NCI-H510A treated with DMSO at 0.1 percent for 48 hours (cell line): ENCODE measurements at regions not wholly inside any gene's neighbourhood (a gene's known extent, or its start where the extent isn't known, plus 50 kb on each side); places are given as distances from the start of the nearest gene placed in this dataset.
"Not testable (repeated sequence)": the region's sequence is repeated elsewhere in the genome, so short reads cannot be mapped to it uniquely, and the experiment has no call there.

Experiments
- DNase-seq: peaks from one replicate; lab custom pipeline; 2025; lab: John Stamatoyannopoulos, UW

DNA sequence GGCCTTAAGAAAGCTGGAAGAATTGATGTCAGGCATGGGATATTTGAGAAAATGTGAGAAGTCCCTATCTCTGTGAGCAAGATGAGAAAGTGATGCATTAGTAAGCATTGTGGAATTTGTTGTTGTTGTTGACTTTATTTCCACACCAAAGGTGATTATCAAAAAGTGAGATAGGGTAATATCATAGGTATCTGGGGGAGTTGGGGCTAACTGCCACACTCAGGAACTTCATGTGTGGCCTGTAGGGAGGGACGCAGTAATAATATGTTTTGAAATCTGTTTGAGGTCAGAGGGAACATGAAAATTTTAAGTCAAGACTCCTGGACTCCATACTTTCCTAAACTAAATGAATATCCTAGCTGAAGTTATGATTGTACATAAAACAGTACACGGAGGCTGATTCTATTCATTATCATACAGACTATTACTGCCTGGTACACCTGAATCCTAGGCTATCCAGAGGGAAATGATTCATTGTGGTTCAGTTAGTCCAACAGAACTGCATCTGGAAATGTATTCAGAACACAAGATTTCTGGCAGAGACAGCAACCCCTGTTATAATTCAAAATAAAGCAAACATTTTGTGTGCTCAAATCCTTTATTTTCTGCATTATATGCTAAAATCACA is 304.8 kb downstream of the CPS1 start:
- no peak for DNase-seq

DNA sequence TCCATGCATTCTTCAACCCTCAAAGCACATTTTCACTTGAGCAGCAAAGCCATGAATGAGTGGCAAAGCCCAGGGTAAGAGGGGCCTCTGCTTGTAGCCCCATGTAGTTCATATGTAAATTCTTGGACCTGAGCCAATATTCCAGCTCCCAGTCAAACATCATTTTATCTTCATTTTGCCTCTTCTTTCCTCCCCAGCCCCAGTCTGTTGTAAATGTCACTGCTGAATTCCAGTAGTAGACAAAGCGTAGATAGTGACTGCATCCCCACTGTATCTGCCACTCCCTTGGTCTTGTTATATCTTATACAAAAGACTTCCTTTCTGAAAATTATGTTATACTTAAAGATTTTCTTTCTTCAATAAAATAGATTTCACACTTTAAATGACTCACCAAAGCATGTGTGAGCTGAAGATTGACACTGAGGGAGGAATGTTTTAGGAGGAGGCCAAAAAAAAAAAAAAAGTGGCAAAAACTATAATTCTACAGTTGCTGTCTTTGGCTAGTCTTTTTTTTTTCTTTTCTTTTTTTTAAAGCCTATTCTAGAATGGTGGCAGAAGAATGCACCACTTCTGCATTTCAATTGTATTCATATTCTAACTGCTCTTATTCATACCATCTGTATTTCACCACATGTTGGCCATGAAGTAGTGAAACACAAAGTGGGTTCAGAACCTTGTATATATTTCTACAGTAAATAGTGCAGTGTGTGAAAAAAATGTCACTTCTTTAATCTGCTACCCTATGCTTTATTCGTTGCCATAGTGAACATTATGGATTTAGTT is 306.1 kb downstream of the CPS1 start:
- no peak for DNase-seq

DNA sequence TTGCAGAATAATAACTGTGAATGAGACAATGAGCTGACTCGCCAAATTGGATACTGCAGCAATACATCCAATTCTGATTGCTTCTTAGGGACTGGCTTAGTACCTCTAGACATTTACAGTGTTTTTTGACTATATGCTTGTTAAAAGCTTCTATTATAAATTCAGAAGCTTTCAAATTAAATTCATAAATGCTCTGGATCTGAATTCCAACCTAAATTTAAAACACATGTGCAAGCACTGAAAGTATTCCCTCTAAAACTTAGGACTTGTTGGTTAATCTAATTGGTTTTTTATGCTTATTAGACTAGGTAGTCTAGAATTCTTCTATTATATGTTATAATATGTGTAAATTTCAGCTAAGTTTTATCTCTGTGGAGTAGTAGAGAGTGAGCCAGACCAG is 306.9 kb downstream of the CPS1 start:
- no peak for DNase-seq

DNA sequence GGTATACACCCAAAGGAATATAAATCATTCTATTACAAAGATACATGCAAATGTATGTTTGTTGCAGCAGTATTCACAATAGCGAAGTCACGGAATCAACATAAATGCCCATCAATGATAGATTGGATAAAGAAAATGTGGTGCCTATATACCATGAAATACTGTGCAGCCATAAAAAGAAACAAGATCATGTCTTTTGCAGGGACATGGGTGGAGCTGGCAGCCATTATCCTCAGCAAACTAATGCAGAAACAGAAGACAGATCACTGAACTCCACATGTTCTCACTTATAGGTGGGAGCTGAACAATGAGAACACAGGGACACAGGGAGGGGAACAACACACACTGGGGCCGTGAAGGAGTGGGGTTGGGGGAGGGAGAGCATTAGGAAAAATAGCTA is 315.2 kb downstream of the CPS1 start:
- not testable (repeated sequence) for DNase-seq

DNA sequence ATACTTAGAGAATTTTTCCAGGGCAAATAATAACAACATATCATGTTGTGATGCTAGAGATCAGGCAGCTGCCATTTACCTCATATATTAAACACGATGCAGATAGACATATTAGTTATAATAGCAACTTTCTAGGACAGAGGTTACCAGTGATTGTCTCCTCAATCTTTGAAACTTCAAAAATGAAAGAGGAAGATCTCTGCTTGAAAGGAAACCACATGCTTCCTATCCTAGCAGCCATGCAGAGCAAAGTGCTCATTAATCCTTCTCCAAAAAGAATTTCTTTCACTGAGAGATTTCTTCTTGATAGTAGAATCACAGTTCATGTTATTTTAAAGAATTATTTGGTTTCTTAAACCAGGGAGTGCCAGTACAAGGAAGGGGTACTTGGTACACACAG is 317.2 kb downstream of the CPS1 start:
- DNase-seq: no peak

DNA sequence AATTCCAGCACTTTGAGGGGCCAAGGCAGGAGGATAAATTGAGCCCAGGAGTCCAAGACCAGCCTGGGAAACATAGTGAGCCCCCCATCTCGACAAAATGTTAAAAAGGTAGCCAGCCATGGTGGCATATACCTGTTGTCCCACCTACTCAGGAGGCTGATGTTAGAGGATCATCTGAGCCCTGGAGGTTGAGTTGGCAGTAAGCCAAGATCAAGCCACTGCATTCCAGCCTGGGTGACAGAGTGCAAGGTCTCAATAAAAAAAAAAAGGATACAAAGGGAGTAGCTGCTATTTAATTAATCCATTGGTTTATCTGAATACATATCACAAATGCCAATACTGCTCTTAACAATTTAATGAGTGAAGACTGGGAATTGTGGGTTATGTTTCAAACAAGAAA is 327.8 kb downstream of the CPS1 start:
- no peak for DNase-seq

DNA sequence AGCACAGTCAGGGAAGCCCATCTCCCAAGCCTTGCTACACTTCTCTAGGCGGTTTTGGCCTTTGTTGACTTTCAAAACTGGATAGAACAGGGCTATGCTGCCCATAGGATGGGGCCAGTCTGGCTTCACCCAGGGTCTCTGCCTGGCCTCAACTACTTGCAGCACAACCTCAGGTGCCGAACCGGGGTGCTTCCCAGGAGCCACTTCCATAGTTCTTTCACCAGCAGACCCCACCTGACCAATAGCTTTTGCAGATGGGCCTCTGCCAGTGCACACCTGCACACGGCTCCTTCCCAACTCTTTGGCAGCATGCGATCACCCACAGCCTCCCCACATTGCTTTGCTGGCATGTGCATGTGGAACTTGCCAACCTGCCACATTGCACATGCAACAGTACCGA is 331.6 kb downstream of the CPS1 start:
- no peak for DNase-seq

DNA sequence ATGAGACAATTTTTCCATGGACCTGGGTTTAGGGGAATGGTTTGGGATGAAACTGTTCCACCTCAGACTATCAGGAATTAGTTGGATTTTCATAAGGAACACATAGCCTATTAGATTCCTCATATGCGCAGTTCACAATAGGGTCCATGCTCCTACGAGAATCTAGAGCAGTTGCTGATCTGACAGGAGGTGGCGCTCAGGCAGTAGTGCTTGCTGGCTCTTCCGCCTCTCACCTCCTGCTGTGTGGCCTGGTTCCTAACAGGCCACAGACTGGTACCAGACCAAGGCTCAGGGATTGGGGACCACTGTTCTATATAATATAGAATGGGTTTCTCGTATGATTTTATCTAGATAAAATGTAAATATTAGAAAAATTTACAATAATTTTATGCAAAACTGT is 338.7 kb downstream of the CPS1 start:
- DNase-seq: no peak

DNA sequence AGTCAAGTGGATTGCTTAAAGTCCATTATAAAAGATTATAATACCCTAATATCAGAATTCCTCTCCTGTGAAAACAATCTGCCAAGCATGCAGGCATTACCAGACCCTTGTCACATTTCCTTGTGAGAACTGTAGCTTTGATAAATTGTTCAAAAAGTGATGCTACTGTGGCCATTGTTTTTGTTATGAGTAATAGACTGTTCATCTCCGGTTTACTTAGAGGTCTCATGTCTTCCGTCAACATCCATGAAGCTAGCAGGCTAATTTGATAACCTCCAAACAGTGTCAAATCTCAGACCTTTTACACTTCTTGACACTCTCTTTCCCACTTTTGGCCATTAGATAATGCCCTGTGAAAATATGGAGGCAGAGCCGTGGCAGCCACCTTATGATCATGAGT is 342.7 kb downstream of the CPS1 start:
- no peak for DNase-seq

DNA sequence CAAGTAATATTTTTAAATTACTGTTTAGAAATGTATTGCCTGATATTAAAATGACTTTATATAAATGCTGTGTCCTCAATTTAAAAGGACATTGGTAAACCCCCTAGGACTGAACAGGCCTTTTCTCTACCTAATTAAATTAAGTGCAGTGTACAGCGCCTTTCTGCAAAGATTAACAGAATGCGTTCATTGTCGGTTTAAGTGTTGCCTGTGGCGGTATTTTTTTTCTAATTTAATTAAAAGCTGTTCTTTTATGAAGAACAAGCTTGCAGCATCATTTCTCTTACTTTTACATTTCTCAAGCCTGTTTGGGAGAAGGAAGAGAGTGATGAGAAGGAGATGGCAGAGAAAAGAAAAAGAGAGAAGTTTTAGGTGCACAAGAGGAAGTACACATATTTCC is 344.9 kb downstream of the CPS1 start:
- DNase-seq: no peak

DNA sequence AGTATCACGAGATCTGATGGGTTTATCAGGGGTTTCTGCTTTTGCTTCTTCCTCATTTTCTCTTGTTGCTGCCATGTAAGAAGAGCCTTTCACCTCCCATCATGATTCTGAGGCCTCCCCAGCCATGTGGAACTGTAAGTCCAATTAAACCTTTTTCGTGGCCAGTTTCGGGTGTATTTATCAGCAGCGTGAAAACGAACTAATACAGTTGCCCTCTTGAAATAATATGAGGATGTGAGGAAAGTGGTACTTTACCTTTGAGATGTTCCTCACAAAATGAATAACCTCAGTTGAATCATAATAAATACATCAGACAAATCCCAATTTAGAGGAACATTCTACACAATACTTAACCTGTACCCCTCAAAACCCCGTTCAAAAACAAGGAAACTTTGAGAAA is 356.4 kb downstream of the CPS1 start:
- no peak for DNase-seq

DNA sequence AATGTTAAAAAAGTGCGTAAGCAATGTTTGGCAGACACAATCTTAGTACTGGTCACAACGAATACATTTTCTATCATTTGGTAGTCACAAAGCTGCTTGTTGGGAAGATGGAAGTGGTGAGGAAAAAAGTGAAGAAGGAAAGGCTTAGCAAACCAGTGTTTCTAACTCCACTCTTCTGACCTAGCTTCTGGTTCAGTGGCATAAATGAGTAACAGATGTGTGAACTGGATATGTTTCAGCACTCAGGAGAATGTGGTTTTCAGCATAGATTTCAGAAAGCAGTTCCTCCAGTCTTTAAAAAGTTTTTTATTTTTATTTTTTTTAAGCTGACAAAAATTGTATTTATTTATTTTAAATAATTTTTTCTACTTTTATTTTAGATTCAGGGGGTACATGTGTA is 357.1 kb downstream of the CPS1 start:
- DNase-seq: no peak

DNA sequence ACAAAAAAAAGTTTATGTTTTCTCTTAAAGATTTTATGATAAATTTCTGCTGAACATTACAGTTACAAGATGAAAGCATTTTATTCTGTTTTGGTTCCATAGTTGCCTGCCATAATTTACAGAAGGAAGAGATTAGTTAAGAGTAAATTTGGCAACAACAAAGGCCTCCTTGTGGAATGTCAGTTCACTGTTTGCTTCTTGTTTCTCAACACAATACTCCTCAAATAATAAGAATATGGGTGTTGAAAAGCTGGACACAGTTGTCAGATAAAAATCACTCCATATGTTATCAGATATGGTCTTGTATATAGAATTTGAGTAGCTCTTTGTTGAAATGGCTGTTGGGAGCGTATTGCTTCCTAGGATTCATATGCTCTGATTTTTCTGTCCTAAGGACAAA is 359.5 kb downstream of the CPS1 start:
- DNase-seq: no peak

DNA sequence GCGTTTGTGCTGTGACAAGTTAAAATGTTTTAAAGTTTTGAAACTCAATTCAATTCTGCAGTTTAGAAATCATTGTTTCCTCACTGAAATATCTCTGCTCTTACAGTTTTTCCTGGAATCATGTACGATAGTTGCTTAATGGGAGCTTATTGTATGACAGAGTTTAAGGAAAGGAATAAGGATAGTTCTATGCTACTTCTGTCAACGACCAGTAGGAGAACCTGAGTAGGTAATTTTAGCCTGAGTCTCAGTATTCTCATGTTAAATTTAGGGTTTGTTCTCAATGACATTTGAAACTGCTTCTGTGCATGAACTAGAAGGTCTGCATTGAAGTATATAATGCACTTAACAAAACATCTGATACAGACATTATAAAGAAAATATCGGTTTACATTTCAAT is 361.1 kb downstream of the CPS1 start:
- no peak for DNase-seq

DNA sequence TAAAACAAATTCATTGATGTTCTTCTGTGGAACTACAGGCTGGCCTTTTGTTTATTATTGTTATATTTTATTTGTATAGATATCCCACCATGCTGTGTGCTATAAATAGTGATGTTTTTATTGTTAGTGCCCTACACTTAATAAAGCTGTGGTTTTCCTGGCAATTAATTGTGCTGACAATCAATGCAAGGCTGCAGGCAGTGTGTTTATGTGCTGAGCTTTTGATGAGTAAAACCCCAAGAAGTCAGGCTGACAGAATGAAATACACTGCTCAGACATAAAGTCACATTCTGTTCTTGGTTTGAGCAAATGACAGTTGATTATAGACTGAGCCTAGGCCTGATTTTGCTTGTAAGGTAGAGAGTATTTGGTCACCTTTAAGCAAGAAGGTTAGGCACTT is 362.7 kb downstream of the CPS1 start:
- DNase-seq: no peak

DNA sequence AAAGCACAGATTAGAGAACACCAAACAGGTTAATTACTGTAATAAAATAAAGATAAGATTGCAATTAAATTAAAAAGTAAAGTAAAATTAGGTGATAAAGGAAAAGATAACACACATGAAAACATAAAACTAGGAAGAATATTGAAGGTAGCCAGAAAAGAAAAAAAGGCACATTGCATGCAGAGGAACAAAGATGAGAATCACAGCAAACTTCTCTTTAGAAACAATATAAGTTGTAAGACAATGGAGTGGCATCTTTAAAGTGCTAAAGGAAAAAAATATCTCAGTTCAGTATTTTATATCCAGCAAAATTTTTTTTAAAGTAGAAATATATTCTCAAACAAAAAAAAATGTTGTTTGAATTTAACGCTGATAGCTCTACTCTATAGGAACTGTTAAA is 366.0 kb downstream of the CPS1 start:
- no peak for DNase-seq

DNA sequence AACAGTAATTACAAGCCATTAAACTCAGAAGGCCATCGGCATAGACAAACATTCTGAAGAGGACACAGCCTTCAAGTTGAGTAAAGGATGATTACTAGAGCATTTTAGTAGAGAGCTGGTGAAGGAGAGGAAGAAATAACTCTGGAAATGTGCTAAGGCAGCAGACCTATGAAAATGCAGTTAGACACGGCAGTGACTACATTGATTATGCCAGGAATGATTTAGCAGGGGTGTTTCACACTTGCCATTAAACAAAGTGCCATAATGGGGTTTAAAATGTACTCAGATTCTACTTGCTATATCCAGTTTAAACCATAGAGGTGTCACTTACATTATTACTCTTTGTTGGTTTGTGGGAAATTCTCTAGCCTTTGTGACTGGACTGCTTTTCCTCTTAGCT is 372.3 kb downstream of the CPS1 start:
- no peak for DNase-seq

DNA sequence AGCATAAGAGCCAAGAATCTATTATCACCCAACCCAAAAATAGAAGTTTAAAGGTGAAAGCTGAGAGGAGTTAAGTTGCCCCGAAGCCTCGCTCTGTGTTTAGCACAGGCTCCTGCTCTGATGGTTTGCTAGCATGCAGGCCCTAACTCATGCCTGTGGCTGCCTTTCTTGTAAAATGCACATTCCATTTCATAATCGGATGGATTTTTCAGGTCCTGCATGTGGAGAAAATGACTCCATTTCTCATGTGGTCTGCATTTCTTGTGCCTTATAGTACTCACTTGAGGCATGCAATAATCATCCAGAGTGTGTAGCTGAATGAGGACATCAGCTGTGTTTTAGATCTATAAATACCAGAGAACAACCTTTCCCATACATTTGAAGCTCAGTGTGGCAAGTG is 381.8 kb downstream of the CPS1 start:
- DNase-seq: no peak

DNA sequence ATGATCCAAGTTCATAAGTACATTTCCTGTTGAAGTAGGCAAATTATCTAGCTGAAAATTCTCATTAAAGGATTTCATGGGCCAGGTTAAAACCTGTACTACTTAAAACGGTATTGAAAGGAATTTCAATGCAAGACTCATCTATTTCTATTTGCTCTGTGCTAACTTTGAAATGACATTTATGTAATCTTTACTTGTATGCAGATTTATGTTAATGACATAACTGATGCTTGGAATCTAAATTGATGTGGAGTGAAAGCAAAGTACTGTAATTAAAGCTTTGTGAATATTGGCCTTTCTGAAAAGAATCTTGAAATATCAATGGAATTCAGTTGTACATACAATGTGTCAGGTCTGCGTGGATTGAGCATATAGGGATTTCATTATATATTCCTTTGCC is 390.0 kb downstream of the CPS1 start:
- DNase-seq: no peak

DNA sequence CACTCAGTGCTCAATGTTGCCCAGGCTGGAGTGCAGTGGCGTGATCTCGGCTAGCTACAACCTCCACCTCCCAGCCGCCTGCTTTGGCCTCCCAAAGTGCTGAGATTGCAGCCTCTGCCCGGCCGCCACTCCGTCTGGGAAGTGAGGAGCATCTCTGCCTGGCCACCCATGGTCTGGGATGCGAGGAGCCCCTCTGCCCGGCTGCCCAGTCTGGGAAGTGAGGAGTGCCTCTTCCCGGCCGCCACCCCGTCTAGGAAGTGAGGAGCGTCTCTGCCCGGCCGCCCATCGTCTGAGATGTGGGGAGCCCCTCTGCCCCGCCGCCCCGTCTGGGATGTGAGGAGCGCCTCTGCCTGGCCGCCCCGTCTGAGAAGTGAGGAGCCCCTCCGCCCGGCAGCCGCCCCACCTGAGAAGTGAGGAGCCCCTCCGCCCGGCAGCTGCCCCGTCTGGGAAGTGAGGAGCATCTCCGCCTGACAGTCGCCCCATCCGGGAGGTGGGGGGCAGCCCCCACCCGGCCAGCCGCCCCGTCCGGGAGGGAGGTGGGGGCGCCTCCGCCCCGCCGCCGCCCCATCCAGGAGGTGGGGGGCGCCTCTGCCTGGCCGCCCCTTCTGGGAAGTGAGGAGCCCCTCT is 394.1 kb downstream of the CPS1 start:
- not testable (repeated sequence) for DNase-seq

DNA sequence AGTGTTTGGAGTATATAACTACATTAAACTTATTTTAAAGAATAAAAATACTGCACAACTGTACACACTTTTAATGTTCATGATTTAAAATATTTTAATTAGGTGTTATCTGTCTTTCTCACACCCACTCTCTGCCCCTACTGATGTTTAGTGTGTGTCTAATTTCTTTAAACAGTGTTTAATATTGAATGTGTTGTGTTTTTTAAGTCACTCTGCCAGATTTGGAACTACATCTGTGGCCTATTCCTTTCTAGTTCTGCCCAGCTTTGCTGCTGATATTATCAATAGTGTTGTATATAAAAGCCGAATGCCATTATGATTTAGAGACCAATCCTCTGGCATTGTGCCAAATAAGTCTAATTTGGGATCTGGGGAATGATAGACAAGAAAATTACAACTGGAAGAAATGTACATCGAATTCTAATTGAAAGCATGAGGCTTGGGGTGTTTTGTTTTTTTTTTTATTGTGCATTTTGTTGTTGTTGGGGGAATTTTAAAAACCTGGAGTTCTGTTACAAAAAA is 398.0 kb downstream of the CPS1 start:
- no peak for DNase-seq

DNA sequence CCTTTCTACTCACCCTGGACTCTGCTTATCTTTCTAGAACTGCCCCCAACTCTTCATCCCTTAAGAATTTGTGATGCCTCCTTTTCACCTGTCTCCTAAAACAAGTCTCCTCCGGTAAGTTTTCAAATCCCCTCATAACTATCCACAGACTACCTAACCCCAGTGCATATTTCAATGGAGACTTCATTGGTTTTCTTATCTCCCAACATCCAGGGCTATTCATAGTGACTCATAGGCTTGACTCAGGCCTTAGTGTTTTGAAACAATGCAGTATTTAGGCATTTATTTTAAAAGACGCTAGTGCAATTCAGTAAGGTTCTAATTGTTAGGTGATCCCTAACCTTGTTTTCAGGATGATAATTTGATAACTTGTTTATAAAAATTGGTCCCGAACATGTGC is 399.2 kb downstream of the CPS1 start:
- no peak for DNase-seq

DNA sequence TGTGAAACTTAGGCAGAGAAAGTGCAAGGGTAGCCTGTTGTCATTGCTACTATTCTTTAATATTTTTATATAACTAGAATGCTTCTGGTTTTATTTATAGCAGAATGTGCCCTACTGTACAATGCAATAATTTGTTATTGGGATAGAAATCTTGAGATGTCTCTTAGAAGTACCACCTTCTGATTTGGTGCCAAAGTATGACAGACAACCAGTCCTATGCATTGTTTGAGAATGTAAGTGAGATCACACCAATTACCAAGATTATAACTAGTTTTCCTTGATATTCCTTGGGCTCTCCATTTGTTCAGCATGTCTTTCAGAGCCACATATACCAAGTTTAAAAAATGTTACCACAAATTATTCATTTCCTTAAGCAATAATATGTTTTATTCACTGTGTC is 399.7 kb downstream of the CPS1 start:
- DNase-seq: no peak
